Activated CD8-positive, alpha-beta T cell treated with anti-CD3 and anti-CD28 coated beads for 36 hours (primary cell): ENCODE measurements at regions not wholly inside any gene's neighbourhood (a gene's known extent, or its start where the extent isn't known, plus 50 kb on each side); places are given as distances from the start of the nearest gene placed in this dataset.

ENCODE experiments used
- ATAC-seq: fragments of 200-7000 bp; cut with Tn5 transposase; one replicate; pipeline ENCODE4 v1.10.0; 2021; ENCODE audit warnings: mild to moderate bottlenecking, moderate library complexity
- CTCF ChIA-PET: fragments of 350-600 bp; sonication (Branson Sonifier 250); formaldehyde crosslinking; loops from one replicate; lab custom pipeline; 2021; ENCODE audit warnings: antibody characterized with exemption; lab: Charles Lee
- POLR2A ChIA-PET: fragments of 350-600 bp; sonication (Branson Sonifier 250); formaldehyde crosslinking; loops from one replicate; lab custom pipeline; 2021; ENCODE audit warnings: antibody characterized with exemption; lab: Charles Lee
- DNase-seq: peaks from one replicate; pipeline ENCODE4 v3.0.0-alpha.2; 2020
- H3K27ac Mint-ChIP-seq: one replicate; pipeline ENCODE4 v1.8.0; 2021; ENCODE audit warnings: mild to moderate bottlenecking, mixed read lengths
- H3K27me3 Mint-ChIP-seq: one replicate; pipeline ENCODE4 v1.8.0; 2021; ENCODE audit warnings: mixed read lengths
- H3K36me3 Mint-ChIP-seq: one replicate; pipeline ENCODE4 v1.8.0; 2021; ENCODE audit warnings: low read depth, mixed read lengths
- H3K4me1 Mint-ChIP-seq: one replicate; pipeline ENCODE4 v1.8.0; 2021; ENCODE audit warnings: low read depth, mixed read lengths
- H3K4me3 Mint-ChIP-seq: one replicate; pipeline ENCODE4 v1.8.0; 2021; ENCODE audit warnings: mild to moderate bottlenecking, moderate library complexity, mixed read lengths
- H3K9me3 Mint-ChIP-seq: one replicate; pipeline ENCODE4 v1.8.0; 2021; ENCODE audit warnings: mixed read lengths
- intact Hi-C: fragments of 100-400 bp; cut with micrococcal nuclease; formaldehyde crosslinking; loops from one replicate; pipeline ENCODE4 v1.10.0; 2022
- TF ChIP-seq, protein P1 (sequence below): fragments of 200-600 bp; IDR thresholded peaks from one replicate; pipeline ENCODE4 v1.8.0; 2022; ENCODE audit warnings: antibody characterized with exemption, mild to moderate bottlenecking

DNA sequence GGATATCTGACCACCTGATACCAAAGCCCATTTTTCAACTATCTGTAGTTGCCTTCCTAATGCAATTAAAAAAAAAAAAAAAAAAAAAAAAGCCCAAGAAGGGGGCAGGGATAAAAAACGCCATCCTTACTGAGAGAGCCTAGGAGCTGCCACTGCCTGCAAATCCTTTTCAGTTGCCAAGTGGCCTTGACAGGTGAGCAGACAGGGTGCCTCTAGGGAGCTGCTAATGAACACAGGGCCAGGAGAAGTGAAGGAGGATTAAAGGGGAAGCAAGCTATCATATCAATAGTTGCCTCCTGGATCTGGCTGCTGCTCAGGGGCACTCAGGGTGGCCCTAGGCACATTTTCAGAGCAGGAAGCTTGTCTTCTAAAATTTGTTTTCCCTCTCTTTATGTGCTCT lies 547.4 kb downstream of the TLE1 start:
- H3K4me3 Mint-ChIP-seq = no peak overlapping the region
- DNase-seq (no peak), ATAC-seq (no peak)
- ChIA-PET CTCF (no interaction called here), POLR2A (interaction anchor here (0.5 kb wide), 1 partner anchor 1539 kb away, joined by 3 read pairs; no protein-coding TSS in a partner anchor)
- intact Hi-C loops = no loop called here
- H3K36me3 Mint-ChIP-seq = no peaks in the 10 kb centered on the region
- TF ChIP-seq, protein P1, sequence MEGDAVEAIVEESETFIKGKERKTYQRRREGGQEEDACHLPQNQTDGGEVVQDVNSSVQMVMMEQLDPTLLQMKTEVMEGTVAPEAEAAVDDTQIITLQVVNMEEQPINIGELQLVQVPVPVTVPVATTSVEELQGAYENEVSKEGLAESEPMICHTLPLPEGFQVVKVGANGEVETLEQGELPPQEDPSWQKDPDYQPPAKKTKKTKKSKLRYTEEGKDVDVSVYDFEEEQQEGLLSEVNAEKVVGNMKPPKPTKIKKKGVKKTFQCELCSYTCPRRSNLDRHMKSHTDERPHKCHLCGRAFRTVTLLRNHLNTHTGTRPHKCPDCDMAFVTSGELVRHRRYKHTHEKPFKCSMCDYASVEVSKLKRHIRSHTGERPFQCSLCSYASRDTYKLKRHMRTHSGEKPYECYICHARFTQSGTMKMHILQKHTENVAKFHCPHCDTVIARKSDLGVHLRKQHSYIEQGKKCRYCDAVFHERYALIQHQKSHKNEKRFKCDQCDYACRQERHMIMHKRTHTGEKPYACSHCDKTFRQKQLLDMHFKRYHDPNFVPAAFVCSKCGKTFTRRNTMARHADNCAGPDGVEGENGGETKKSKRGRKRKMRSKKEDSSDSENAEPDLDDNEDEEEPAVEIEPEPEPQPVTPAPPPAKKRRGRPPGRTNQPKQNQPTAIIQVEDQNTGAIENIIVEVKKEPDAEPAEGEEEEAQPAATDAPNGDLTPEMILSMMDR = no peak
- H3K9me3 Mint-ChIP-seq = peaks cover 2% of the 10 kb centered on the region
- no peak overlapping the region for H3K27ac Mint-ChIP-seq
- H3K4me1 Mint-ChIP-seq = no peaks in the 10 kb centered on the region
- H3K27me3 Mint-ChIP-seq = no peaks in the 10 kb centered on the region

- H3K36me3 Mint-ChIP-seq = no peaks in the 10 kb centered on the region
- no peak for ATAC-seq
- TF ChIP-seq, protein P1 = no peak
- DNase-seq = no peak
- no peak overlapping the region for H3K27ac Mint-ChIP-seq
- ChIA-PET CTCF (interaction anchor here (1.2 kb wide), 1 partner anchor 20 kb away, joined by 3 read pairs; no protein-coding TSS in a partner anchor), POLR2A (no interaction called here)
- intact Hi-C loops = no loop called here
- H3K9me3 Mint-ChIP-seq = no peaks in the 10 kb centered on the region
- no peak overlapping the region for H3K4me3 Mint-ChIP-seq
- H3K27me3 Mint-ChIP-seq = peaks cover 1% of the 10 kb centered on the region
- no peaks in the 10 kb centered on the region for H3K4me1 Mint-ChIP-seq
Observed at GRCh38 chr9:81137976-81138568, 551.3 kb downstream of the TLE1 start.

GRCh38 chr9:81132796-81133195 lies 556.6 kb downstream of the TLE1 start:
- peaks cover 1% of the 10 kb centered on the region for H3K27me3 Mint-ChIP-seq
- H3K36me3 Mint-ChIP-seq = no peaks in the 10 kb centered on the region
- no peaks in the 10 kb centered on the region for H3K9me3 Mint-ChIP-seq
- no peak overlapping the region for H3K4me3 Mint-ChIP-seq
- no peak for ATAC-seq
- intact Hi-C loops = no loop called here
- H3K27ac Mint-ChIP-seq = no peak overlapping the region
- ChIA-PET POLR2A (no interaction called here), CTCF (interaction anchor here (1.6 kb wide), 1 partner anchor 13 kb away, joined by 4 read pairs; no protein-coding TSS in a partner anchor)
- no peaks in the 10 kb centered on the region for H3K4me1 Mint-ChIP-seq
- no peak for DNase-seq
- TF ChIP-seq, protein P1 = no peak

- no peak for DNase-seq
- POLR2A ChIA-PET = no interaction called here
- intact Hi-C loops = no loop called here
Observed at GRCh38 chr9:81132318-81132717, 557.0 kb downstream of the TLE1 start.

GRCh38 chr9:81128701-81129100 lies 560.6 kb downstream of the TLE1 start:
- no peaks in the 10 kb centered on the region for H3K27me3 Mint-ChIP-seq
- intact Hi-C loops = no loop called here
- no peaks in the 10 kb centered on the region for H3K4me1 Mint-ChIP-seq
- TF ChIP-seq, protein P1 = no peak
- CTCF ChIA-PET = no interaction called here
- POLR2A ChIA-PET = no interaction called here
- DNase-seq (no peak), ATAC-seq (no peak)
- H3K4me3 Mint-ChIP-seq = no peak overlapping the region
- no peak overlapping the region for H3K27ac Mint-ChIP-seq
- peaks cover 3% of the 10 kb centered on the region for H3K9me3 Mint-ChIP-seq
- H3K36me3 Mint-ChIP-seq = no peaks in the 10 kb centered on the region

More at GRCh38 chr9:81132318-81132717, 557.0 kb downstream of the TLE1 start:
- CTCF ChIA-PET = interaction anchor here (1.6 kb wide), 1 partner anchor 13 kb away, joined by 4 read pairs; no protein-coding TSS in a partner anchor
- no peaks in the 10 kb centered on the region for H3K9me3 Mint-ChIP-seq
- no peaks in the 10 kb centered on the region for H3K4me1 Mint-ChIP-seq
- TF ChIP-seq, protein P1 = no peak
- H3K36me3 Mint-ChIP-seq = no peaks in the 10 kb centered on the region
- no peak overlapping the region for H3K4me3 Mint-ChIP-seq
- ATAC-seq = no peak
- no peak overlapping the region for H3K27ac Mint-ChIP-seq
- peaks cover 1% of the 10 kb centered on the region for H3K27me3 Mint-ChIP-seq
